ENCODE measurements at regions not wholly inside any gene's neighbourhood (a gene's known extent, or its start where the extent isn't known, plus 50 kb on each side); places are given as distances from the start of the nearest gene placed in this dataset.

- TF ChIP-seq POU6F1 (CRISPR knock-in tag; IDR thresholded peaks at IDR 0.05; ENCODE audit: borderline replicate concordance, low read depth), result no peak
- TF ChIP-seq TOX (CRISPR knock-in tag; IDR thresholded peaks at IDR 0.05; ENCODE audit: borderline replicate concordance), result no peak
- TF ChIP-seq PPARA (CRISPR knock-in tag; IDR thresholded peaks at IDR 0.05; ENCODE audit: borderline replicate concordance), result no peak
- no peak for TF ChIP-seq ESRRG (CRISPR knock-in tag; IDR thresholded peaks at IDR 0.05)
These were observed 266.2 kb downstream of the KTN1 start (continued) for GRCh38 chr14:55845963-55846825.

- no peak for ATAC-seq
- TF ChIP-seq TCF4 (CRISPR knock-in tag; IDR thresholded peaks at IDR 0.05; ENCODE audit: borderline replicate concordance) (no peak), PPARA (CRISPR knock-in tag; IDR thresholded peaks at IDR 0.05; ENCODE audit: borderline replicate concordance) (no peak), RARB (CRISPR knock-in tag; IDR thresholded peaks at IDR 0.05) (no peak), ZC3H10 (CRISPR knock-in tag; IDR thresholded peaks at IDR 0.05) (no peak)
These were observed 266.9 kb downstream of the KTN1 start for GRCh38 chr14:55846826-55847446.

GRCh38 chr14:55847766-55848165, 267.8 kb downstream of the KTN1 start:
- TF ChIP-seq TOX (CRISPR knock-in tag; IDR thresholded peaks at IDR 0.05; ENCODE audit: borderline replicate concordance), result no peak
- TF ChIP-seq ZNF565 (CRISPR knock-in tag; conservative IDR thresholded peaks at IDR 0.05; ENCODE audit: low read depth), result no peak
- no peak for TF ChIP-seq ESRRG (CRISPR knock-in tag; IDR thresholded peaks at IDR 0.05)
- no peak for TF ChIP-seq POU6F1 (CRISPR knock-in tag; IDR thresholded peaks at IDR 0.05; ENCODE audit: borderline replicate concordance, low read depth)
- TF ChIP-seq OSR1 (CRISPR knock-in tag; IDR thresholded peaks at IDR 0.05), result no peak
- no peak for TF ChIP-seq ZFP30 (CRISPR knock-in tag; IDR thresholded peaks at IDR 0.05)
- no peak for TF ChIP-seq PATZ1 (CRISPR knock-in tag; IDR thresholded peaks at IDR 0.05; ENCODE audit: borderline replicate concordance)
- no peak for TF ChIP-seq PPARA (CRISPR knock-in tag; IDR thresholded peaks at IDR 0.05; ENCODE audit: borderline replicate concordance)
- no peak for TF ChIP-seq ZNF70 (CRISPR knock-in tag; IDR thresholded peaks at IDR 0.05)
- no peak for TF ChIP-seq ARNTL (CRISPR knock-in tag; IDR thresholded peaks at IDR 0.05; ENCODE audit: borderline replicate concordance, low read depth)
- no peak for TF ChIP-seq GLIS3 (CRISPR knock-in tag; IDR thresholded peaks at IDR 0.05)
- TF ChIP-seq CSDC2 (CRISPR knock-in tag; IDR thresholded peaks at IDR 0.05), result no peak
- TF ChIP-seq BACH2 (CRISPR knock-in tag; IDR thresholded peaks at IDR 0.05; ENCODE audit: borderline replicate concordance), result no peak
- no peak for TF ChIP-seq CREB5 (CRISPR knock-in tag; IDR thresholded peaks at IDR 0.05; ENCODE audit: low read depth)
- no peak for TF ChIP-seq TSHZ2 (CRISPR knock-in tag; IDR thresholded peaks at IDR 0.05)
- no peak for TF ChIP-seq ZC3H10 (CRISPR knock-in tag; IDR thresholded peaks at IDR 0.05)
- TF ChIP-seq ISL1 (CRISPR knock-in tag; IDR thresholded peaks at IDR 0.05), result no peak
- TF ChIP-seq ZNF8 (CRISPR knock-in tag; IDR thresholded peaks at IDR 0.05), result no peak
- no peak for TF ChIP-seq TCF4 (CRISPR knock-in tag; IDR thresholded peaks at IDR 0.05; ENCODE audit: borderline replicate concordance)
- TF ChIP-seq RARB (CRISPR knock-in tag; IDR thresholded peaks at IDR 0.05), result no peak
- no peak for ATAC-seq

Measured in SK-N-SH treated with all-trans-retinoic acid at 6 μM for 48 hours (cell line).